ENCODE measurements at regions not wholly inside any gene's neighbourhood (a gene's known extent, or its start where the extent isn't known, plus 50 kb on each side); places are given as distances from the start of the nearest gene placed in this dataset.
"Not testable (repeated sequence)": the region's sequence is repeated elsewhere in the genome, so short reads cannot be mapped to it uniquely, and the experiment has no call there.

DNA sequence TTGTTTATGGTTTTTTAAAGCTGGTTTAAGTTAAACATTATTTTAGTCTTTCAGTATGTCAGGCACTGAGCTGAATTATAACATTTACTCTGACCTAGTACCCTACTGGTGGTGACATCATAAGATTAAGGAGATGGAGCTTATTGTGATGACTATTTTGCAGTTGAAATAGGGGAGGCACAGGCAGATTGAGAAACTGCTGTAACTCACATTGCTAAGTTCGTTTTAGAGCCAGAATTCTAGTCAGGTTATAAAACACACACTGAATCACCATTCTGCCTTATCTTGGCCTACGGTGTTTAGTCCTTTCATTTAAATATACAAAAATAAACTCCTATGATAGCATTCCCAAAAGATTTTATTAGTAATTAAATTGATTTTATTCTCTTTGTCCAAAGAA, 584.1 kb downstream of the TFAP2A start:
- no peak for DNase-seq (ENCODE audit: low spot score)

DNA sequence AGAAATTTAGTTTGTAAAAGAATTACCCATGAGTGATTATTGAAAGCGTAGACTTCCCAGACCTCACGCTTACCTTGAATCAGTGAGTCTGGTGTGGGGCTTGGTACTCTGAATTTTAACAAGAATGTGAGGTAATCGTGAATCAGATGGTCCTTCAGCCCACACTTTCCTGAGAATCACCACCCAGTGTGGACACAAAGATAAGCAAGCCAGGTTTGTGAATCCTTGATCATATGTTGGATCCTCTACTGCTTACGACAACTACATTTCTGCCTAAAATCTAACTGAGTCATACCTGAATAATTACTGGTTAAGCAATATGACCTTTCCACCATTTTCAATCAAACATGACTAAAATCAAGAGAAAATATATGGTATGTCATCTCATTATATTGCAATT, 589.3 kb downstream of the TFAP2A start:
- DNase-seq (ENCODE audit: low spot score): no peak

GRCh38 chr6:9810727-9811126, 604.1 kb downstream of the TFAP2A start:
- DNase-seq (ENCODE audit: low spot score): not testable (repeated sequence)

DNA sequence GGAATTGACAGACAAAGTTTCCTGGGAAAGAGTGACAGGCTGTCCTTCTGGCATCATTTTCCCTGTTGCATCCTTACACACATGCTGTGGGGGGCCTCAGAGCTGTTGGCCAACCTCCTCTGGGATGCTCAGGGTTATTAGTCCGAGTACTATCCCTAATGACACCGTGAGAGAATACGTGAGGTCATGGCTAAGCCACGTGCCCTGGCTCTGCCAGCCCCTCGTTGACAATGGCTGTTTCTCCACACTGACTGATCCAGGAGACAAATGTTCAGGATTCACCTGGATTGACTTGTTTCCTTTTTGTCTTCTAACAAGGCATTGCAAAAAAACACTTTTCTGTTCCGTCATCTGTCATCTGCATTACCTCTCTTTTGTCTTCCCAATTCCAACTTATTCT, 604.6 kb downstream of the TFAP2A start:
- DNase-seq (ENCODE audit: low spot score): peak; percentile 0

GRCh38 chr6:9806195-9806594, 608.7 kb downstream of the TFAP2A start:
- DNase-seq (ENCODE audit: low spot score): no peak

GRCh38 chr6:9801249-9801754, 613.6 kb downstream of the TFAP2A start:
- no peak for DNase-seq (ENCODE audit: low spot score)

GRCh38 chr6:9799582-9799981, 615.3 kb downstream of the TFAP2A start:
- no peak for DNase-seq (ENCODE audit: low spot score)

GRCh38 chr6:9796827-9797226, 618.0 kb downstream of the TFAP2A start:
- no peak for DNase-seq (ENCODE audit: low spot score)

- no peak for DNase-seq (ENCODE audit: low spot score)
Measured at GRCh38 chr6:9795880-9796279, 619.0 kb downstream of the TFAP2A start.

DNA sequence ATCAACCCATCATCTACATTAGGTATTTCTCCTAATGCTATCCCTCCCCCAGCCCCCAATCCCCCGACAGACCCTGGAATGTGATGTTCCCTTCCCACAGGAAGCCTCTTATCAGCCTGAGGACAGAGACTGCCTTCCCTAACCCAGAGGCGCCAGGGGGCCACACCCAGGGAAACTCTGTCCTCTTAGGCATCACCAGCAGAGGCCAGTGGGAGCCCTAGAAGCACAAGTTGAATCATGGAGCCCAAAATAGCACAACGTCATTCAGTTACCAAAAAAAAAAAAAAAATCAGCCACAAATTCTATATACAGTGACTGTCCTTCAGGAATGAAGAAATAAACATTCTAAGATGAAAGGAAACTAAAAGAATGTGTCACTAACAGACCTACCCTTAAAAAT, 625.7 kb downstream of the TFAP2A start:
- DNase-seq (ENCODE audit: low spot score): no peak

DNA sequence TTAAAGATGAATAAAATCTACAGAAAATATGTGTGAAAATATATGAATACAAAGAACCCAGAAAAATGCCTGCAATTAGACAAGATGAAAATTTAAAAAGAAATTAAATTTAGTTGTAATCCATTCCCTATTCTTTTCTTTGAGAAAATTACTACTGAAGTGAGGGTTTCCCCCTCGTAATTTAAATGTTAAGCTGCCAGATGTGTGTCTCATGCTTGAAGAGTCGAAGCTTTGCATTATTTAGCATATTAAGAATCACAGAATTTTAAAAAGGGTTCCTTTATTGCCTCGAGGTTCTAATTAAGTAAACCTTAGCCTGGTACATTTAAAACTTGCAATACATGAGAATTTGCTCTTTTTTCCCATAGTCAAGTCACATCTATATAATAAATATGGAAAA, 630.1 kb downstream of the TFAP2A start:
- no peak for DNase-seq (ENCODE audit: low spot score)

DNA sequence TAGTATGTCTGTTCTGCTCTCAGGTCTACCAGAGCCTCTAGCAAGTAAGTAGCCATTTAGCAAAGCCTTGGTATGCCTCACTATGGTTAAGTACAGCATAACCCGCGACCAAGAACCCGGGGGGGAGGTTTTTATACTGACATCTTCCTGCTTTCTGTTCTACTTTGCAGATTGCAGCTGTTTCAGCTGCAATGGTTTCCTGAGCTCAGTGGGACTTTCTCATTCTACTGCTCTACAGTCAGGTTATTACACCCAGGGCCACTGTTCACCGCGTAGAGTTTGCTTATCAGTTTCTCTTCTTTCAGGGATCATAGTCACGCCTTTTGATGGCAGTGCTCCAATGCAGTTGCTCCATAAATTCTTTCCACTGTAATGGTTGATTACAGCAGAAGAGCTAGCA, 631.3 kb downstream of the TFAP2A start:
- peak; percentile 13 for DNase-seq (ENCODE audit: low spot score)

DNA sequence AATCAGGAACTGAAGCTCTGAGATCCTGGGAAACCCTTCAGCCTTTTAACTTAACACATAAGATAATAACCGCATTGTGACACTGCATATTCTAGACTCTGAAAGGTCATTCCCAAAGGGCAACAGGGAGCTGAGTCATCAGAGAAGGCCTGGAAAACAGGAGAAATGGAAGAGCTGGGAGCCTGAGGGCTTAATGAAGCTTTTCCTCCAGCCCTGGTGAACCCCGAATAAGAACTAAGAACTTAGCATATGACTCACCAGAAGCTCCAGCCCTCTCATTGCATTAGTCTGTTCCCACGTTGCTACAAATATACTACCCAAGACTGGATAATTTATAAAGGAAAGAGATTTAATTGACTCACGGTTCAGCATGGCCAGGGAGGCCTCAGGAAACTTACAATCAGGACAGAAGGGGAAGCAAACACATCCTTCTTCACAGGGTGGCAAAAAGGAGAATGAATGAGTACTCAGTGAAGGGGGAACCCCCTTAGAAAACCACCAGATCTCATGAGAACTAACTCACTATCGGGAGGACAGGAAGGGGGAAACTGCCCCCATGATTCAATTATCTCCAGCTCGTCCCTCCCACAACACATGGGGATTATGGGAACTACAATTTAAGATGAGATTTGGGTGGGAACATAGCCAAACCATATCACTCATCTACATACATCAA, 648.5 kb downstream of the TFAP2A start:
- no peak for DNase-seq (ENCODE audit: low spot score)

GRCh38 chr6:9761220-9761619, 653.7 kb downstream of the TFAP2A start:
- DNase-seq (ENCODE audit: low spot score): no peak

- peak; percentile 6 for DNase-seq (ENCODE audit: low spot score)
Measured at GRCh38 chr6:9754515-9754914, 660.4 kb downstream of the TFAP2A start.

DNA sequence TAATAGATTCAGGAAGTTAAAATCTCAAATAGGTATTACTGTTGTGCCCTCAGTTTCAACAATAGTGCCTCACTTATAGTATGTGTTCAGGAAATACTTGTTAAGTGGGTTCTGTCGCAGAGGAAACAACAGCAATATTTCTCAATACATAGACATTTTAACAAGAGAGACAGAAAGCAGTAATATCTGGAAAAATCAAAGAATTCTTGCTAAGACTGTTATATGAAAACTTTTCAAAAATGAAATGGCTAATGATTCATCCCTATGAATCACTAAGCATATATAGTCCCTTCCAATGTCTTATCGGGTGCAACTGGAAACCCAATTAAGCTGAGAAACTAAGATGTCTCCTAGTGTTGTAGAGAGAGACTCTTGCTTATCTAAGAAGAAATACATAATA, 668.9 kb downstream of the TFAP2A start:
- no peak for DNase-seq (ENCODE audit: low spot score)

- DNase-seq (ENCODE audit: low spot score): no peak
Measured at GRCh38 chr6:9745476-9745875, 669.4 kb downstream of the TFAP2A start.

DNA sequence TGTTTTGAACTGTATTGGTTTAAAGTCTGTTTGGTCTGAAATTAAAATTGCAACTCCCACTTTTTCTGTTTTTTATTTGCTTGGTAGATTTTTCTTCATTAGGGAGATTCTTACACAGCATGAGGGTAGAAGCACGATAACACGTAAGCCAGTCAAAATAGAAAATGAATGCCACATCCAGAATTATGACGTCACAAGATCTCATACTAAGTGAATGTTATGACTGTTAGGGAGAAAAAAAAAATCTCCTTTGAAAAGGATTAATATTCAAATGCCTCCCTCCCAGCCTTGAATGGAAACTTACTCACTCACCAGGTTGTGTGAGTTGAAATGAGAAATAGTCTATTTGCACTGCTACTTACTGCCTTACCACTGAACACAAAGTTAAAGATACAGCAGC, 670.8 kb downstream of the TFAP2A start:
- DNase-seq (ENCODE audit: low spot score): no peak

GRCh38 chr6:9732056-9732455, 682.8 kb downstream of the TFAP2A start:
- no peak for DNase-seq (ENCODE audit: low spot score)

GRCh38 chr6:9725776-9726175, 689.1 kb downstream of the TFAP2A start:
- DNase-seq (ENCODE audit: low spot score): not testable (repeated sequence)

- no peak for DNase-seq (ENCODE audit: low spot score)
Measured at GRCh38 chr6:9717568-9717967, 697.3 kb downstream of the TFAP2A start.

DNA sequence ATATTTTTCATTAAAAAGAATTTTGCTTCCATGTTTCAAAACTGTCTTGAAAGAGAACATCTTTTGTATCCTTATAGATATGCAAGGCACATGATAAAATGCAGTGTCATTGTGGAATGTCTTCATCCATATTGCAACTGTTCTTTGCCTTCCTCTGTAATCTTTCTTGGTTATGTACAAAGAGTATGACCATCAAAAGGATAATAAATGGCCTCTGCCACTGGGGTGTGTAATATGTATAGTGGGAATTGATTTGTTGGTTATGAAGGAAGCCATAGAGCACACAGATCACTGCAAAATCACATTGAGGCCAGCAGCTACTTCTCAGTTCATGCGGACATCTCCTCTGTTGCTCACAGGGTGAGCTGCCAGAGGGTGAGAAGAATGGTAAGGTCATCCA, 703.5 kb downstream of the TFAP2A start:
- DNase-seq (ENCODE audit: low spot score): no peak

GRCh38 chr6:9710574-9710973, 704.3 kb downstream of the TFAP2A start:
- no peak for DNase-seq (ENCODE audit: low spot score)

- no peak for DNase-seq (ENCODE audit: low spot score)
Measured at GRCh38 chr6:9708600-9708999, 706.3 kb downstream of the TFAP2A start.

Measured in HuH-7 (cell line).